Kasumi-1 (cell line): ENCODE measurements at regions not wholly inside any gene's neighbourhood (a gene's known extent, or its start where the extent isn't known, plus 50 kb on each side); places are given as distances from the start of the nearest gene placed in this dataset.

Experiments
- DNase-seq, 2 experiments: peaks; one replicate each; lab custom pipeline; 2025; lab: John Stamatoyannopoulos, UW

DNA sequence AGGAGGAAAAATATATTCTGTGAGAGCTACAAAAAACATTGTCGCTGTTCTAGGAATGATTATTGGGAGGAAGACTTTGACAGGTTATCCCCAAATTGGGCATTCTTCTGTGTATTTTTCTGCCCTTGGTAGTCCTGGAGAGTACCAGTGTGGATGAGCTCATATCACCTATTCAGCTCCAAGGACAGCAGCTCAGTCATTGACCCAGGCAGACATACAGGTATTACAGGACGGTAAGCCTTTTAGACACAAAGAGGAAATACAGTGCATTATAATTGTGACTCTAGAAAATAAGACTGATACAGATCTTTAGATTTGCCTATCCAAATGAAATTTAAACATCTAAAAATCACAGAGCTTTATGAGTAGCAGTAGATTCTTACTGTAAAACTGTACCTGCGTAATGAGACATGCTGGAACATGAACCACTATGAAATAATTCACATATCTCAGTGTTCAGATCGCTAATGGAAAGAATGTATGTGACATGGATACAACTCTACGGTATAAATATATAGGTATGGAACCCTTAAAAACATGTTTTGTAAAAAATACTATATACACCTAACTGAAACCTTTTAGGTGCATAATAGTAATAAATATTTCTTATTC is 56.0 kb downstream of the PLK2 start:
- DNase-seq, result no peak

DNA sequence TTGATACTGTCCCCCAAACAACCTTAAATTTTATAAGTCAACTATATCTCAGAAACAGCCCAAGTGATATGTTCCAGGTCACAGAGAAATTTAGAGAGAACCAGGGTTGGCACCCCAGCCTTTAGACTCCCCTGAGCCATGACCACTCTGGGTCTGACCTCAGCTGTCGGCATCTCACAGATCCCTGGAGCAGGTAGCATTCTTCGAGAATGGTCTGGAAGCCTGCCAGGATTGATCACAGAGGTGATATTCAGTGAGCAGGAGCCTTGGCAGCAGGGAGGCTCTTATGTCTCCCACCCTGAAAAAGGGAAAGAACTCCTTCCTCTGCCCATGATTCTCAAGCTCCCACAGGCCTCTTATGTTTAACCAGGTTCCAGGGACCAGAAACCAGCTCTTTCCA is 58.2 kb downstream of the PLK2 start:
- no peak for DNase-seq

DNA sequence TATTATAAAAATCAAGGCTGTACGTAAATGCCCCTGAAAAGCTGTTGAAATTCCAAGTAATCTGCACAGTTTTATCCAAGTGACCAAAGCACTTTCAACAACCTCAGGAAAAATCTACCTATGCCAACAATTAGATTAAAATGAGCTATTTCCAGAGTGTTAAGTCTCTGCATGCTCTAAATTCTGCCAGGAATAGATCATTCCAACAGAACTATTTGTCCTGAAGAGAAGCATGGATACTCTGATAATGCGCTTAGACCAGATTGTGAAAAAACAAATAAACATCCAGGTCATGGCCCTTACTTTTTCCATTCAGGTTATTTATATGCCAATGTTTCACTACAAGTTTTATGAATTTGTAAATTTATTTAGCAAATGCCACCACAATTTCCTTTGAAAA is 59.1 kb downstream of the PLK2 start:
- DNase-seq, result no peak

DNA sequence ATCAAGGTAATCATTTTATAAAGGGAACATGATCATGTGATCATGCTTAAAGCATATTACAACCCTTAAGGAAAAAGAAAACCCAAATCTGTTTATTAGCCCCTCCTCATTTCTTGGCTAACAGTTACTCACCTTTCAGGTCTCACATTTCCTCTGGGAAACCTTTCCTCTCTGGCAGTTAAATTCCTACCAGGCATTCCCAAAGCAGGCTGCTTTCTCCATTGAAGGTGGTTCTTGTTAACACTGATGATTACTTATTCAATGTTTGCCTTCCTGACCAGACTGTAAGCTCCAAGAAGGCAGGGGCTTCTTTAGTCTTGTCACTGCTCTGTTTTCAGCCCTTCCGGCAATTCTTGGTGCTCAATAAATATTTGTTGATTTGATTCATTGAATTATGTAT is 59.9 kb downstream of the PLK2 start:
- no peak for DNase-seq

DNA sequence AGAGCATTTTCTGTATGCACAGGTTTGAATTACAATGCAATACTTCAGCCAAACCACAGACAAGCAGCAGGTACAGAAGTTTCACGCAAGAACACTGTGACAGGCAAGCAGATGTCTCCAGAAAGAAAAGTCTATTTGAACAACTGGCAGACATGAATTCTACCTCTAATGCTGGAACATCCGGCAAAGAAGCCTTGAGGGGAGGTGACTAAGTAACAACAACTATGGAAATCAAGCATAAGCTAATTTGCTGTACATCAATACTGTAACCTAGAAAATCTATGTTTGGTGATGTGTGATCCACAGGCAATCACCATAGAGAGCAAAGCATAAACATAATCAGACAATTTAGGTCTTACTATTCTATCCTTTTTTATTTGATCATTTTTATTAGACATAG is 65.5 kb downstream of the PLK2 start:
- no peak for DNase-seq

DNA sequence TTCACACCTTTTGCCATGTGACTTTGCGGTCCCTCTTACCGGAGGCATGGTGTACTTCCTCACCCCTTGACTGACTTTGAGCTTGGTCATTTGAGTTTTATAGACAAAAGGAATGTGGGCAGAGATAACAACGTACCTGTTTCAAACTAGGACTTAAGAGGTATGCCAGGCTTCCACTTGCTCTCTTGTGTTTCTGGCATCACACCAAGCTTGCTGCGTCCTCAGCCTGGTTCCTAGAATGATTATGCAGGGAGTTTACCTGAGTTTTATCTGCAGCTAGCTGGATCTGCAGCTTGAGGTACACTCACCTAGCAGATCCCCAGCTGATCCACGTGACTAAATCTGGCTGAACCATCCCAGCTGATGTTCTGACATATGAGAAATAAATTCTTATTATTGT is 66.2 kb downstream of the PLK2 start:
- no peak for DNase-seq

DNA sequence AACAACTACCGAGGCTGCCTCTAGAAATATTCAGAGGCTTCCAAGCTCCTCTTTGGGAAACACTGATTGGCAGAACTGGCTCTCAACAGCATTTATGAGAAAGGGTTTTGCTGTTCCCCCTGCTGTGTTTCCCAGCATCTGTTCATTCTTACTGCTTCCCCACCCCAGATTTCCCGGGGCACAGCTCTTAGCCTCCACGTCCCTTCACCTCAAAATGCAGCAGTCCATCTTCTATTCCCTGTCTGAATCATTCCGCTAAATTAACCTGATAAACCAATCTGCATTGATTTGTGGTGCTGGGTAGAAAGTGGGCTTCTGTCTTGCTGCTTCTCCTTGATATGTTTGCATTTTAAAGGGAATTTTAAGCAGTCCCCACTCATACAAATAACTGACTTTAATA is 67.4 kb downstream of the PLK2 start:
- no peak for DNase-seq

DNA sequence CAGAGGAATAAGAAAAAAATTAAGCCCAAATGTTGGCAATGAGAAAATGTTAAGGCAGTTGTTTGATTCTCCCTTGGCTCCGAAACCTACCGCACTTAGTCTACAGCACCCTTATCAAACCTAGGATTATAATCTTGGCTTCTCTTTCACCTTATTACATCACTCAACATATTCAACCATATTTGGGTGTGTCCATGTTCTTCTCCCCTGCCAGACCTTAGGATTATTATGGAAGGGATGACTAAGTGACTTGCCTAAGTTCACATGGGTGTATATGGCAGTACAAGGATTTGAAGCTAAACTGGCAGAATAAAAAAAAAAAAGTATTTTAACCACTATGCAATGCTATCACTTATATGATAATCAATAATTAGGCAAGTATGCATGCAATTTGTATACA is 76.4 kb downstream of the PLK2 start:
- DNase-seq, result no peak

DNA sequence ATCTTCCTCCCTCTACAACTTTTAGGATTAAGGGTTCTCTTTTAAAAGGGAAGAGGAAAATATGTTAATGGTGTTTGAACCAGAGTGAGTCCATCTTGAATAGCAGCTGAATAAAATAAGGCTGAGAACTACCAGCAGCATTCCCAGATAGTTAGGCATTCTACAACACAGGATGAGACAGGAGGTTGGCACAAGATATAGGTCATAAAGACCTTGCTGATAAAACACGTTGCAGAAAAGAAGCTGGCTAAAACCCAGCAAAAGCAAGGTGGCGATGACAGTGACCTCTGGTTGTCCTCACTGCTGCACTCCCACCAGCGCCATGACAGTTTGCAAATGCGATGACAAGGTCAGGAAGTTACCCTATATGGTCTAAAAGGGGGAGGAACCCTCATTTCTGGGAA is 77.8 kb downstream of the PLK2 start:
- no peak for DNase-seq

DNA sequence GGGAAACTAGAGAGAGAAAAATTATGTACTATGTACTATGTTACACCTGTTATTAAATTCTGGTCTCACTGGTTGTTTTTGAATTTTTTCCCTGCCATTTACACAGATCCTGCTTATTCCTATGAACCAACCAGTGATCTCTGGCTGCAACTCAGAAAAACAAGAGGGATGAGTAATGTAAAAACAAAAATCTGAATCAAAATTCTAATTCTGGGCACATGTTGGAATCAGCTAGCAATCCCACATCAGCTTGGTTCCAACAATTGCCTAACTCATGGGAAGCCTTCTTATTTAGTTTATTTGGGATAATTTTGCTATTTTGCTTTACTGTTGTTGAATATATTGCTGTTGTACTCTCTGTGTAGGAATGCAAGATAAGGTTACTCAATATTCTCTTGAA is 78.3 kb downstream of the PLK2 start:
- DNase-seq, result no peak

DNA sequence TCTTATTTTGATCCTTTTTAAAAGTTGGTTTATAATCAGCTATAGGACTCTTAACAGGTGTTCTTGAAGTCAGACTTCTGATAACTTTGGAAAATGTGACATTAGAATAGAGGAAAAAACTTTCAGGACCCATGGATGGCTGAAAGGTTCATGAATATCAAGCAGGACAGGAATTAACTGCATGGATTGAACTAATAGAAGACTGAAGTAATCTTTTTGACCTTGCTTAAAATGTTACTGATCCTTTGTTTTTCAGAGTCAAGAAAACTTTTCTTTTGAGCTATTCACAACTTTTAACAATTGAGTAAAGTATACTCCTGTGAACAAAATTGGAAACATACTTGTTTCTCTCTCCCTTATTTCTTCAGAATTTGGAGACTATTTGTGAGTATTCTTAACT is 79.2 kb downstream of the PLK2 start:
- no peak for DNase-seq

DNA sequence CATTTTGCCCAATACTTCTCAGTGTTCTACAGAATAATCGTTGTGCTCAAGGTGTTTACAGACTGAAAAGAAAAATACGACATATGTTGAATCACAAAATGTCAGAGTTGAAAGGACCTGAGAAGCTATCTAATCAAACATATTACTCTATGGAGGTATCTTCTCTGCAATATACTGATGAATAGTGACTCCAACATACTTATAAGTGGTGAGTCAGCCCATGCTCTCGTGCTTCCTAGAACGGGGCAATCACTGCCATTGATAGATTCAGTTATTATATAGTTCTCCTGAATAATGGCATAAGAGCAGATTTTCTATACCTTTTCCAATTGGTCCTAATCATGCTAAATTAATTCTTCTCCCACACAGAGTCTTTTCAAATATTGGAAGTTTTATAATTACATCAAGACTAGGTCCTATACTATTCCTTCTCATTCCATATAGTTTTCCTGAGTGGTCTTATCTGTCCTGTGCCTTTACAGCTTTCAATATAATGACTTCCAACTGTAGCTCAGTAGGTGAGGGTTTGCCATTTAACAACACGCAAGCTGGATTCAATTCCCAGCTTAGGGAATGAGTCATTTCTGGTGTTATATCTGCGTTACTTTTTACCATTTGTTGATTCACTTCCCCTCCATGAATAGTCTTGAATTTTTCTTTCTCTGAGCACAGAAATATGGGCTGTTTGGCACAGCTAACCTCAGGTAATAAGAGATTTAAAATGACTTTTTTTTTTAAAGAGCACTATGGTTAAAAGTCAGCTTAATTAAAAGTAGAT is 81.1 kb downstream of the PLK2 start:
- no peak for DNase-seq

DNA sequence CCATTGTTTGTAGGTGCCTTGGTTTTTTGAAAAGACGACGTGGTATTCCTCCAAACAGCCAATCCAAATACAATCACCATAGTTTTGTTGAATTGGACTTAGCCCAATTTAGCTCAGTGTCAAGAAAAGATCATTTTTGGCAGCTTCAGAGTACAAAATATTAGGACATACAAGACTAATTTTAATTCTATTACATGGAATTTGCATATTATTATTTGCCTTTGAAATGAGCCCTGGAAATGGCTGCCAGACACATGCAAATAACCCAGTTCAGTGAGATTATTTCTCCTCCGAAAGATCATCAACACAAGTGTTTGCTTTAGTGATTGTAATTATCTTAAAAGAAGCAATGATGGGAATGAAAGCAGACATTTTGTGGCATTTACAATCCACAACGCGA is 89.3 kb downstream of the PLK2 start:
- no peak for DNase-seq

DNA sequence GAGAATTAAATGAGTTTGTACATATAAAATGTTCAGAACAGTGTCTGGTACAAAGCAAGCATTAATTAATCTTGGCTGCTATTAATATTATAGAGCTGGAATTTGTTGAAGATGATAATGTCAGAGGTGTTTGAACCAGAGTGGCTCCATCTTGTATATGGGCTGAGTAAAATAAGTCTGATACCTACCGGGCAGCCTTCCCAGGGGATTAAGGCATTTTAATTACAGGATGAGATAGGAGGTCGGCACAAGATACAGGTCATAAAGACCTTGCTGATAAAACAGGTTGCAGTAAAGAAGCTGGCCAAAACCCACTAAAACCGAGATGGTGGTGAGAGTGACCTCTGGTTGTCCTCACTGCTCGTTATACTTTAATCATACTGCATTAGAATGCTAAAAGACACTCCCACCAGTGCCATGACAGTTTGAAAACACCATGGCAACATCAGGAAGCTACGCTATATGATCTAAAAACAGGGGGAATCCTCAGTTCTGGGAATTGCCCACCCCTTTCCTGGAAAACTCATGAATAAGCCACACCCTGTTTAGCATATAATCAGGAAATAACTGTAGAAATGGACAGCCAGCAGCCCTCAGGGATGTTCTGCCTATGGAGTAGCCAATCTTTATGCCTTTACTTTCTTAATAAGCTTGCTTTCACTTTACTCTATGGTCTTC is 90.2 kb downstream of the PLK2 start:
- no peak for DNase-seq

DNA sequence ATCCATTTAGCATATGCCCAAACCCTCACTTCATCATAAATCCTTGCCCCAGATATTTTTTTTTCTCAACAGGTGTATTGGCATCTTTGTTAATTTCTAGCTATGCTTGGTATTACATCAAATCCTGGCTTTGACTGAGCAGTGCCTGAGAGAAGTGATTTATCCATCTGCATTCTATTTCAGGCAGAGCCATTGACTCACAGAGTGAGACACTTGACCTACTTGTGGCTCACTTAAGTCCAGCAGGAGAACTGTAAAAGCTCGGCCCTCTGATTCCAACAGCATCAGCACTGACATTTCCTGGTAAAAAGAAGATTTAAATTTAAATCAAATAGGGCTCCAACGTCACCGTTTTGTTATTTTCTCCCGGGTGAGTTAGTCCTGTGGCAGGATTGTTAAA is 93.4 kb downstream of the PLK2 start:
- no peak for DNase-seq

DNA sequence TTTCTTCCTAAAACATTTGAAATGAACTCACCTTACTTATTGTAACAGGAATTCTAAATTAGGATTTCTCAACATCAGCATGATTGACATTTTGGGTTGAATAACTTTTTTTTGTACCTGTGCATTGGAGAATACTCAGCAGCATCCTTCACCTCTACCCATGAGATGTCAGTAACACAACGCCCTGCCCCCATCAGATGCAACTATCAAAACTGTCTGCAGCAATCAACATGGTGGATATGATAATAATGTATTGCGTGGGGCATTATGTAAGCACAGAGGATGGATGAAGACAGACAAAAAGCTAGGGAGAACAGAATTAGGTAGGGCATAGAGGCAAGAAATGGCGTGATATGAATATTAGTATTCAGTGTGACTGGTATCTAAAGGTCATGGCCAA is 94.1 kb downstream of the PLK2 start:
- DNase-seq, result no peak

DNA sequence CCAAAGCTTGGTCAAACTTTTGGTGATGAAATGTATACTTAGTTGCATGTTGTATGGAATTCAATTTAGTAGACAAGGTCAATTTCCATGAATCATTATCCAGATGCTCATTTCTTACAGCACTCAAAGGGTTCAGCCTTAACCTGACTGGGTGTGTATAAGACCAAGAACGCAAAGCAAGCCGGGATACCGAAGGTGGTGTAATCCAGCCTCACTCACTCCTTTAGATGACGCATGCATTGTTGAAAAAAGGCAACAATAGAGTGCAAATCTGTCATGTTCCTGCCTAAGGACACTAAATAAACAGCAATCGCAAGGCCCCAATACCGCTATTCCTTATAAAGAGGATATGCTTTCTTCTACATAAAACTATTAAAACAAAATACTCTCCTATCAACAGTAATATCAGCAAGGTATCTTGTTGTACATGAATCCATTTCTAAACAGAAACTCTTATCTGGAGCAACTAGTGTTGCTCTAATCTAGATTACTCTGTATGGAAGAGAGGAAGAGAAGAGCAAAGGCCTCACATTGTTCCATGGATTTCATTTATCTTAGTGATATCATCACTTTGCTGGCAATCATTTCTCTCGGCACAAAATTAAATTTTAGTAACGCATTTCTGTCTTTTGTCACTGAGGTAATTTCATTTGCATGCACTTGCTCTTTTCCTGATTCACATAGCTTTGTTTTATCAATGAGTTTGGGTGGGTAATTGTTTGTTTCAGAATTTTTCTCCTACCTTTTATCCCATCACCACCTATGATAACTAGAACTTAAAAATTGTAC is 96.2 kb downstream of the PLK2 start:
- DNase-seq, result no peak

DNA sequence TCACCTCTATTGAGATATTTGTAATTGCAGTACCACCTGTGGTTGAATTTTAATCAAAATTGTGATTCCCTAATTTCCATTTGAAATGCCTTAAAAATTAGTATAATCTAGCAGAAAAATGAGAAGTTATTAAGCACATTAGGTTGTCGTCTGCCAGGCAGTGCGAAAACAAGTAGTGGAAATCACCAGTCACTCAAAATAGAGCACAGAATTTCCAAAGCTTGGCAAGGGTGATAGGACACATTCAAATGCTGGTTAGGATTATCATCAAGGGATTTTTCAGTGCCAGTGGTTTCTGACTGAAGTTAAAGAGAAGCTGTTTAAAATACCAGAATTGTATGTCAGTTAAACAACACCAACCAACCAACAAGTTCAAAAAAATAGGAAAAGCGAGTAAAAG is 97.8 kb downstream of the PLK2 start:
- no peak for DNase-seq

DNA sequence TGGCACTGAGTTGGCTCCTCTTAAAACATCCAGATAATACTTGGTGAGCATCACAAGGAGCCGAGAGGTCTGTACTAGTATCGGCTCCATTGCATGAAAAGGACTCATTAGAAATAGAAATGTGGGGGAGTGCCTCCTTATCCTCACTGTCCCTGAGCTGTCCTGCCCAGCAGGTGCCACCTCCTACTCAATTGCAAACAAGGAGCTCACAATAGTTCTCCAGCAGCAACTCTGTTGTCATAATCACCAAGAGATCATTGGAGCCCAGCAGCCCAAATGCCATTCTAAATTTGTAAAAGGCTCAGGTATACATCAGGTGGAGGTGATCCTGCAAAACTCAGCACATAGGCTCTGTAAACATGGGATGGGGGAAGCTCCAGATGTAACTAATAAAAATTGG is 99.1 kb downstream of the PLK2 start:
- DNase-seq, result no peak

DNA sequence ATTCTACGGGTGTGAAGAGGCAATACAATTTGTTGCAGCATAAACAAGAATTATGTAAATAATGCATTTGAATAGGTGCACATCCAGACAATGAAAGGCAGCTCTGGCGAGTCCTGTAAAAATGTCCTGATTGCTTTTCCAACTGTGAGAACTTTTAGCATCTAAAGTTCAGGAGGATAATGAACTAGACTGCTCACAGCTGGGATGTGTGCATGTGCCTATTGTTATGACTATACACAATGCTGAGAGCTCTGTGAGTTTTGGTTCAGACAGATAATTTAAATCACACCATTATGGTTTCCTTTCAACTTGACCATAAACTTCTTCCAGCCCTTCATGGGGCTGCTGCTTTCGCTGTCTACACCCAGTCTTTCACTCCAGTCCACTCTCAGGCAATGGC is 99.9 kb downstream of the PLK2 start:
- DNase-seq, result no peak

DNA sequence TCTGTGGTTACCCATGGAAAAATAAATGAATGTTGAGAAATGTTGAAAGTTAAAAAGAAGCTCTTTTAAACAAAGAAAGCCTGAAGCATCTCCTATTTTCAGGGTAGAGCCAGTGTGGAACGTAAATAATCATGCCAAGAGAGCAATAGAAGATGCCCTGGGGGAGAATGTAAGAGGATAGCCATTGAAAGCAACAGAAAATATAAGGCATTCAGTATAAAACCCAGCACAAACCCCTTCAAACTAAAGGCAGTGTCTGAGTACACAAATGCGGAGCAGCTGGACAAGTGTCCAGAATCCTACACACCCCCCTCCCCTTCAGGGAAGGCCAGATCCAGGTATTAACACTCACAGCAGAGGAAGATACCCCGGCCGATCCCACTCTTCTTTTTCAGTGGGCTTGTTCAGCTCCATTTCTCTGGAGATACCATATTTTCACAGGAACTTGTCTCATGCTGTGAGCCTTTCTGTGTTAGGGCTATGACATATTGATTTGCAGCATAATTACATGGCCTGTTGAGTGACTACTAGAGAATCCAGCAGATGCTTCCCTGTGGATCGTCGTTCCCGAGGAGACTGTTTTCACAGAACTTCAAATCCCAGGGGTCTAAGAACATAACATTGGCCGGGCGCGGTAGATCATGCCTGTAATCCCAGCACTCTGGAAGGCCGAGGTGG is 101.2 kb downstream of the PLK2 start:
- DNase-seq, result no peak

DNA sequence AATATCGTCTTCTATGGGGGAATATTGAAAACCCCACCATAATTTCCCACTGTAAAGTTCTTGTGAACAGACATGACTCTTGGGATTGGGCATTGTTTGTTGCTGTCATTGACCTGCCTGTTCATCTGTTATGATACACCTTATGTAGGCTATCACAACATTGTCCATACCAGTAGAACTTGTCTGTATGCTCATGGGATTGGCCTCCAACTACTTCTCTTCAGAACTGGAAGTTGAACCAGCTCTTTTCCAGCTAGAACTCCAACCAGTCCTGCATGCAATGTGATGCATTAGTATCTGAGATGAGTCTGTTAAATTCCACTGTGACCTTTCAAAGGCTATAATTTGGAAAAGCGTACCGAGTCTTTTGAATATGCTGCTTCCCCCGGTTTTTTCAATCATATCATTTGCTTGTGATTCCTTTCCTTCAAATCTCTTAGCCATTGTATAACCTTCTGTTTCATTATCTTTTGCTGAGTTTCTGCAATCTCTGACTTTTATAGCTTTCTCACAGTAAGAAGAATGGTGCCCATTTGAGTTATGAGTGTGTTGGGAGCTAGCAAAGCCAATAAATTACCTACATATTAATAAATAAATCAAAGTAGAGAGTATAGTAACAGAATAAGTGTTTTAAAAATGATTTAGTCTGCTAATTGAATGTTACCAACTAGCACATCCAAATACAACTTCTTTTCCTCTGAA is 101.9 kb downstream of the PLK2 start:
- no peak for DNase-seq
